ENCODE measurements at regions not wholly inside any gene's neighbourhood (a gene's known extent, or its start where the extent isn't known, plus 50 kb on each side); places are given as distances from the start of the nearest gene placed in this dataset.

GRCh38 chr1:199687321-199687720, 340.2 kb upstream of the NR5A2 start:
- no peaks in the 10 kb centered on the region for H3K9me3 ChIP-seq
- H3K27me3 ChIP-seq: no peaks in the 10 kb centered on the region
- H3K36me3 ChIP-seq (replicated peaks in 1 of 2; ENCODE audit: insufficient read depth in 1 of 2, low read depth in 2 of 2): no peaks in the 10 kb centered on the region
- peaks cover 15% of the 10 kb centered on the region for H3K4me1 ChIP-seq
- TF ChIP-seq CTCF (IDR thresholded peaks at IDR 0.05): no peak
- TF ChIP-seq POLR2A (IDR thresholded peaks at IDR 0.05): no peak
- no peak overlapping the region for H3K27ac ChIP-seq
- DNase-seq (no peak), ATAC-seq (no peak)
- no peak overlapping the region for H3K4me3 ChIP-seq
- 87 to 93% methylated on average over 4 of the region's 4 CpGs for WGBS, 2 donors
- intact Hi-C loops (cut with DNase I): no loop called here

- Histone ChIP-seq H3K36me3 (replicated peaks in 1 of 2; ENCODE audit: insufficient read depth in 1 of 2, low read depth in 2 of 2) (no peaks in the 10 kb centered on the region), H3K27me3 (no peaks in the 10 kb centered on the region), H3K4me1 (peaks cover 15% of the 10 kb centered on the region), H3K4me3 (no peak overlapping the region), H3K27ac (peak overlapping the region in 2 of 4 donors; percentile 29 to 33), H3K9me3 (no peaks in the 10 kb centered on the region)
- ATAC-seq (peak; percentile 8), DNase-seq (no peak)
- intact Hi-C loops (cut with DNase I): no loop called here
- 51 to 54% methylated on average over 3 of the region's 3 CpGs for WGBS, 2 donors
- TF ChIP-seq CTCF (IDR thresholded peaks at IDR 0.05) (no peak), POLR2A (IDR thresholded peaks at IDR 0.05) (no peak)
Measured at GRCh38 chr1:199688133-199688676, 339.3 kb upstream of the NR5A2 start.

- Histone ChIP-seq H3K9me3 (no peaks in the 10 kb centered on the region), H3K27ac (peak overlapping the region in 1 of 4 donors; percentile 33), H3K36me3 (replicated peaks in 1 of 2; ENCODE audit: insufficient read depth in 1 of 2, low read depth in 2 of 2) (no peaks in the 10 kb centered on the region), H3K4me3 (no peak overlapping the region), H3K27me3 (no peaks in the 10 kb centered on the region), H3K4me1 (peaks cover 10% of the 10 kb centered on the region)
- DNase-seq (no peak), ATAC-seq (no peak)
- intact Hi-C loops (cut with DNase I): no loop called here
- no peak for TF ChIP-seq CTCF (IDR thresholded peaks at IDR 0.05)
- no peak for TF ChIP-seq POLR2A (IDR thresholded peaks at IDR 0.05)
Measured at GRCh38 chr1:199688774-199689173, 338.7 kb upstream of the NR5A2 start.

GRCh38 chr1:199690496-199690895, 337.0 kb upstream of the NR5A2 start:
- H3K36me3 ChIP-seq (replicated peaks in 1 of 2; ENCODE audit: insufficient read depth in 1 of 2, low read depth in 2 of 2): no peaks in the 10 kb centered on the region
- no peak overlapping the region for H3K27ac ChIP-seq
- no peaks in the 10 kb centered on the region for H3K9me3 ChIP-seq
- 85 to 89% methylated on average over 1 of the region's 1 CpG for WGBS, 2 donors
- H3K4me1 ChIP-seq: peaks cover under 1% of the 10 kb centered on the region
- TF ChIP-seq CTCF (IDR thresholded peaks at IDR 0.05) (no peak), POLR2A (IDR thresholded peaks at IDR 0.05) (no peak)
- ATAC-seq (no peak), DNase-seq (no peak)
- intact Hi-C loops (cut with DNase I): no loop called here
- H3K27me3 ChIP-seq: no peaks in the 10 kb centered on the region
- H3K4me3 ChIP-seq: no peak overlapping the region

GRCh38 chr1:199691540-199691939, 336.0 kb upstream of the NR5A2 start:
- peak in 1 of 4 donors; percentile 20 for DNase-seq
- Histone ChIP-seq H3K36me3 (replicated peaks in 1 of 2; ENCODE audit: insufficient read depth in 1 of 2, low read depth in 2 of 2) (no peaks in the 10 kb centered on the region), H3K4me3 (no peak overlapping the region), H3K4me1 (no peaks in the 10 kb centered on the region), H3K9me3 (no peaks in the 10 kb centered on the region), H3K27me3 (no peaks in the 10 kb centered on the region), H3K27ac (no peak overlapping the region)
- intact Hi-C loops (cut with DNase I): no loop called here
- TF ChIP-seq POLR2A (IDR thresholded peaks at IDR 0.05) (no peak), CTCF (IDR thresholded peaks at IDR 0.05) (no peak)
- 55 to 69% methylated on average over 3 of the region's 3 CpGs for WGBS, 2 donors
- peak; percentile 76 for ATAC-seq
